Neuronal stem cell (in vitro differentiated cells): ENCODE measurements at regions not wholly inside any gene's neighbourhood (a gene's known extent, or its start where the extent isn't known, plus 50 kb on each side); places are given as distances from the start of the nearest gene placed in this dataset.

Experiments used
- DNase-seq: peaks from one replicate; pipeline ENCODE4 v3.0.0-alpha.2; 2013; ENCODE audit warnings: low spot score
- H2AFZ ChIP-seq: one replicate; pipeline ENCODE4 v1.6.1; 2013; ENCODE audit warnings: mild to moderate bottlenecking, low read length, inconsistent platforms
- H2AK5ac ChIP-seq: 2 replicates; pipeline ENCODE4 v1.6.1; 2013; ENCODE audit warnings: low read depth, mild to moderate bottlenecking, inconsistent platforms, low read length, moderate library complexity, mixed read lengths
- H2BK120ac ChIP-seq: 2 replicates; pipeline ENCODE4 v1.6.1; 2013; ENCODE audit warnings: low read depth, mild to moderate bottlenecking, inconsistent platforms, low read length, moderate library complexity, mixed read lengths
- H2BK12ac ChIP-seq: one replicate; pipeline ENCODE4 v1.6.1; 2013; ENCODE audit warnings: low read length, inconsistent platforms
- H2BK15ac ChIP-seq: 2 replicates; pipeline ENCODE4 v1.6.1; 2013; ENCODE audit warnings: mild to moderate bottlenecking, low read length, inconsistent platforms, mixed read lengths
- H2BK5ac ChIP-seq: one replicate; pipeline ENCODE4 v1.6.1; 2013; ENCODE audit warnings: inconsistent platforms, mild to moderate bottlenecking, low read length, moderate library complexity
- H3K14ac ChIP-seq: one replicate; pipeline ENCODE4 v1.6.1; 2013; ENCODE audit warnings: low read length, inconsistent platforms
- H3K18ac ChIP-seq: 2 replicates; pipeline ENCODE4 v1.6.1; 2013; ENCODE audit warnings: low read length, inconsistent platforms
- H3K23ac ChIP-seq: 2 replicates; pipeline ENCODE4 v1.6.1; 2013; ENCODE audit warnings: low read depth, mild to moderate bottlenecking, mixed read lengths, low read length, inconsistent platforms; ENCODE audit not compliant: poor library complexity
- H3K27ac ChIP-seq: replicated peaks from 3 replicates; pipeline ENCODE4 v1.5.1; 2013; ENCODE audit warnings: low read length, inconsistent platforms
- H3K27me3 ChIP-seq, 3 experiments: 2 replicates each; pipeline ENCODE4 v1.6.1; 2013; ENCODE audit warnings: low read length in 3 of 3, mild to moderate bottlenecking in 2 of 3, inconsistent platforms in 1 of 3, low read depth in 1 of 3, mixed read lengths in 1 of 3, moderate library complexity in 1 of 3; ENCODE audit not compliant: control insufficient read depth in 3 of 3, insufficient read depth in 3 of 3
- H3K36me3 ChIP-seq, 2 donors: replicated peaks in 1 of 2; 2 replicates each; pipeline ENCODE4 v1.6.1; 2013; ENCODE audit warnings: low read length in 2 of 2; ENCODE audit not compliant: control insufficient read depth in 2 of 2, insufficient read depth in 2 of 2
- H3K4ac ChIP-seq: 2 replicates; pipeline ENCODE4 v1.6.1; 2013; ENCODE audit warnings: inconsistent platforms, mild to moderate bottlenecking, low read length, moderate library complexity
- H3K4me1 ChIP-seq, 2 donors: 1 replicate in 1 of 2; 2 replicates in 1 of 2; pipeline ENCODE4 v1.6.1; 2013; ENCODE audit warnings: low read length in 2 of 2, low read depth in 1 of 2; ENCODE audit not compliant: control insufficient read depth in 2 of 2, insufficient read depth in 1 of 2
- H3K4me2 ChIP-seq: one replicate; pipeline ENCODE4 v1.6.1; 2013; ENCODE audit warnings: mild to moderate bottlenecking, low read length, inconsistent platforms; ENCODE audit not compliant: insufficient read depth, poor library complexity, severe bottlenecking
- H3K4me3 ChIP-seq, 2 donors: 2 replicates each; pipeline ENCODE4 v1.5.1; 2013; ENCODE audit warnings: low read length in 2 of 2, mild to moderate bottlenecking in 2 of 2, inconsistent platforms in 1 of 2, moderate library complexity in 1 of 2
- H3K79me1 ChIP-seq: one replicate; pipeline ENCODE4 v1.6.1; 2013; ENCODE audit warnings: low read depth, mild to moderate bottlenecking, inconsistent platforms, low read length, moderate library complexity
- H3K9ac ChIP-seq: one replicate; pipeline ENCODE4 v1.6.1; 2013; ENCODE audit warnings: mild to moderate bottlenecking, low read depth, low read length, inconsistent platforms; ENCODE audit not compliant: poor library complexity
- H3K9me3 ChIP-seq, 2 donors: replicated peaks in 1 of 2; 2 replicates each; pipeline versions ENCODE3 to v1.6.1; 2013; ENCODE audit warnings: low read length in 2 of 2, mild to moderate bottlenecking in 2 of 2, inconsistent platforms in 1 of 2, low read depth in 1 of 2, mixed read lengths in 1 of 2, moderate library complexity in 1 of 2; ENCODE audit not compliant: control insufficient read depth in 2 of 2, insufficient read depth in 1 of 2
- H4K8ac ChIP-seq: one replicate; pipeline ENCODE4 v1.6.1; 2013; ENCODE audit warnings: low read depth, mild to moderate bottlenecking, inconsistent platforms, low read length, moderate library complexity
- H4K91ac ChIP-seq: one replicate; pipeline ENCODE4 v1.6.1; 2013; ENCODE audit warnings: low read length, low read depth, mild to moderate bottlenecking, inconsistent platforms; ENCODE audit not compliant: poor library complexity

GRCh38 chr4:72218953-72219352, 187.2 kb downstream of the NPFFR2 start:
- no peak overlapping the region for H4K91ac ChIP-seq

More at GRCh38 chr4:72218953-72219352, 187.2 kb downstream of the NPFFR2 start:
- H3K36me3 ChIP-seq = no peaks in the 10 kb centered on the region
- H2BK5ac ChIP-seq = no peak overlapping the region
- H3K4me1 ChIP-seq = no peaks in the 10 kb centered on the region
- H2BK12ac ChIP-seq = no peak overlapping the region
- no peak overlapping the region for H2BK15ac ChIP-seq
- no peak overlapping the region for H3K4me3 ChIP-seq
- H3K4me2 ChIP-seq = no peak overlapping the region
- H3K23ac ChIP-seq = no peak overlapping the region
- H3K14ac ChIP-seq = no peak overlapping the region
- no peak overlapping the region for H2BK120ac ChIP-seq
- H4K8ac ChIP-seq = no peak overlapping the region
- H3K4ac ChIP-seq = no peak overlapping the region
- peaks cover 0 to 2% of the 10 kb centered on the region in 2 donors for H3K9me3 ChIP-seq
- H3K9ac ChIP-seq = no peak overlapping the region
- H3K27ac ChIP-seq = no peak overlapping the region
- no peak overlapping the region for H2AFZ ChIP-seq
- no peaks in the 10 kb centered on the region for H3K27me3 ChIP-seq
- no peak overlapping the region for H3K18ac ChIP-seq
- H2AK5ac ChIP-seq = no peak overlapping the region
- no peak for DNase-seq
- no peaks in the 10 kb centered on the region for H3K79me1 ChIP-seq
